Ramos (cell line): ENCODE measurements at regions not wholly inside any gene's neighbourhood (a gene's known extent, or its start where the extent isn't known, plus 50 kb on each side); places are given as distances from the start of the nearest gene placed in this dataset.

Experiments used
- in situ Hi-C: fragments of 300-500 bp; cut with MboI; formaldehyde crosslinking; loops from one replicate; pipeline ENCODE4 v1.14.3; 2022; ENCODE audit warnings: low sequenced_read_pairs; ENCODE audit not compliant: unreplicated experiment

- in situ Hi-C loops, result no loop called here
These were observed 964.6 kb upstream of the SLC35B3 start for GRCh38 chr6:9399916-9400315.

- in situ Hi-C loops, result no loop called here
These were observed 963.5 kb upstream of the SLC35B3 start for GRCh38 chr6:9398767-9399373.

- in situ Hi-C loops, result no loop called here
These were observed 962.9 kb upstream of the SLC35B3 start for GRCh38 chr6:9398071-9398766.

GRCh38 chr6:9388596-9388995 lies 953.3 kb upstream of the SLC35B3 start:
- in situ Hi-C loops, result no loop called here

- in situ Hi-C loops, result no loop called here
These were observed 945.2 kb upstream of the SLC35B3 start for GRCh38 chr6:9380568-9380967.

GRCh38 chr6:9373308-9373707 lies 938.0 kb upstream of the SLC35B3 start:
- in situ Hi-C loops, result no loop called here

- in situ Hi-C loops, result no loop called here
These were observed 935.1 kb upstream of the SLC35B3 start for GRCh38 chr6:9370480-9370879.

- in situ Hi-C loops, result no loop called here
These were observed 930.0 kb upstream of the SLC35B3 start for GRCh38 chr6:9365378-9365777.

- in situ Hi-C loops, result no loop called here
These were observed 926.4 kb upstream of the SLC35B3 start for GRCh38 chr6:9361749-9362148.

GRCh38 chr6:9360881-9361280 lies 925.5 kb upstream of the SLC35B3 start:
- in situ Hi-C loops, result no loop called here

GRCh38 chr6:9347608-9348007 lies 912.3 kb upstream of the SLC35B3 start:
- in situ Hi-C loops, result no loop called here

GRCh38 chr6:9346923-9347322 lies 911.6 kb upstream of the SLC35B3 start:
- in situ Hi-C loops, result no loop called here

- in situ Hi-C loops, result no loop called here
These were observed 900.1 kb upstream of the SLC35B3 start for GRCh38 chr6:9335431-9335830.

- in situ Hi-C loops, result no loop called here
These were observed 899.6 kb upstream of the SLC35B3 start for GRCh38 chr6:9334979-9335378.

GRCh38 chr6:9332241-9332780 lies 897.0 kb upstream of the SLC35B3 start:
- in situ Hi-C loops, result no loop called here

- in situ Hi-C loops, result no loop called here
These were observed 881.5 kb upstream of the SLC35B3 start for GRCh38 chr6:9316831-9317230.

- in situ Hi-C loops, result no loop called here
These were observed 880.8 kb upstream of the SLC35B3 start for GRCh38 chr6:9315966-9316650.

GRCh38 chr6:9308284-9308683 lies 872.9 kb upstream of the SLC35B3 start:
- in situ Hi-C loops, result no loop called here

- in situ Hi-C loops, result no loop called here
These were observed 872.4 kb upstream of the SLC35B3 start for GRCh38 chr6:9307786-9308185.

GRCh38 chr6:9307187-9307586 lies 871.8 kb upstream of the SLC35B3 start:
- in situ Hi-C loops, result no loop called here

GRCh38 chr6:9295644-9296043 lies 860.3 kb upstream of the SLC35B3 start:
- in situ Hi-C loops, result no loop called here
